GM12878 (cell line): ENCODE measurements at regions not wholly inside any gene's neighbourhood (a gene's known extent, or its start where the extent isn't known, plus 50 kb on each side); places are given as distances from the start of the nearest gene placed in this dataset.

Source experiments
- ATAC-seq: fragments of 200-7000 bp; cut with Tn5 transposase; 3 replicates; pipeline ENCODE4 v1.9.1; 2020; ENCODE audit warnings: mild to moderate bottlenecking, moderate library complexity
- BruUV-seq: library from RNA; stranded (reverse); fragments of 400-500 nt; replicated peaks from 2 replicates; lab custom pipeline; 2021; lab: Mats Ljungman, UMichigan
- CTCF ChIA-PET: fragments of 300-600 bp; sonication (Branson Sonifier 250); formaldehyde crosslinking; extraction: SDS; loops from one replicate; lab custom pipeline; 2021; ENCODE audit warnings: inconsistent platforms; lab: Yijun Ruan, JAX
- POLR2A ChIA-PET: fragments of 350-600 bp; formaldehyde crosslinking; extraction: SDS; loops from one replicate; lab custom pipeline; 2021; ENCODE audit warnings: inconsistent platforms; lab: Charles Lee
- RAD21 ChIA-PET: fragments of 300-600 bp; sonication (Branson Sonifier 250); formaldehyde crosslinking; loops from one replicate; lab custom pipeline; 2023; ENCODE audit warnings: antibody characterized with exemption; ENCODE audit not compliant: unreplicated experiment; lab: Charles Lee
- SMC1A ChIA-PET: fragments of 300-600 bp; sonication (Branson Sonifier 250); formaldehyde crosslinking; loops from one replicate; lab custom pipeline; 2023; ENCODE audit not compliant: unreplicated experiment, uncharacterized antibody; lab: Charles Lee
- DNase-seq: peaks from one replicate; pipeline ENCODE4 v3.0.0-alpha.2; 2011; ENCODE audit warnings: low read depth, low spot score
- FAIRE-seq: peaks from 3 replicates; lab custom pipeline; 2011; peaks lifted over from hg19 to GRCh38; lab: Jason Lieb, UNC
- H2AFZ ChIP-seq: 2 replicates; pipeline ENCODE4 v1.6.0; 2011; ENCODE audit warnings: low read depth, low read length, control low read depth; ENCODE audit not compliant: control insufficient read depth
- H3K27ac ChIP-seq: 2 replicates; pipeline ENCODE4 v1.5.1; 2011; ENCODE audit warnings: control low read depth; ENCODE audit not compliant: control insufficient read depth, insufficient read depth
- H3K27me3 ChIP-seq, 2 experiments: replicated peaks in 1 of 2; 2 replicates each; pipeline versions ENCODE4 v1.6.0 to v1.6.1; 2011; ENCODE audit warnings: low read length in 1 of 2; ENCODE audit not compliant: control insufficient read depth in 2 of 2, insufficient read depth in 2 of 2
- H3K36me3 ChIP-seq, 2 experiments: 2 replicates each; pipeline ENCODE4 v1.5.1; 2011; ENCODE audit warnings: low read length in 1 of 2; ENCODE audit not compliant: control insufficient read depth in 2 of 2, insufficient read depth in 2 of 2
- H3K4me1 ChIP-seq: 2 replicates; pipeline ENCODE4 v1.6.1; 2011; ENCODE audit warnings: mild to moderate bottlenecking, low read length, moderate library complexity, mixed read lengths; ENCODE audit not compliant: control insufficient read depth, insufficient read depth
- H3K4me2 ChIP-seq: 2 replicates; pipeline ENCODE4 v1.6.0; 2011; ENCODE audit warnings: control low read depth; ENCODE audit not compliant: control insufficient read depth, insufficient read depth
- H3K4me3 ChIP-seq: fragments of 200-600 bp; sonication (generic); 2 replicates; pipeline ENCODE4 v1.5.1; 2016
- H3K79me2 ChIP-seq: 2 replicates; pipeline ENCODE4 v1.6.0; 2011; ENCODE audit warnings: low read length; ENCODE audit not compliant: control insufficient read depth, insufficient read depth
- H3K9ac ChIP-seq: 2 replicates; pipeline ENCODE4 v1.8.0; 2011; ENCODE audit warnings: low read length, control low read depth, mixed read lengths; ENCODE audit not compliant: control insufficient read depth, insufficient read depth
- H3K9me3 ChIP-seq: replicated peaks from 3 replicates; pipeline ENCODE4 v1.5.1; 2011; ENCODE audit warnings: mild to moderate bottlenecking, low read length; ENCODE audit not compliant: control insufficient read depth, insufficient read depth
- H4K20me1 ChIP-seq: 2 replicates; pipeline ENCODE4 v1.6.0; 2011; ENCODE audit not compliant: control insufficient read depth, insufficient read depth
- CBX3 ChIP-seq: fragments of 200-600 bp; sonication (generic); IDR thresholded peaks from 2 replicates; pipeline ENCODE4 v1.6.1; 2016; ENCODE audit warnings: low read depth, borderline replicate concordance
- CHD2 ChIP-seq: IDR thresholded peaks from 2 replicates; pipeline ENCODE4 v1.6.1; 2011; ENCODE audit warnings: low read depth, low read length, improper control_type of control experiment, borderline replicate concordance
- EGR1 ChIP-seq, 2 experiments: IDR thresholded peaks; 1 replicate in 1 of 2; 2 replicates in 1 of 2; pipeline ENCODE4 v1.6.1; 2011 to 2012; ENCODE audit warnings: low read depth in 2 of 2, low read length in 2 of 2, borderline replicate concordance in 1 of 2, mild to moderate bottlenecking in 1 of 2, moderate library complexity in 1 of 2
- EP300 ChIP-seq, 2 experiments: fragments of 150-350 bp in 1 of 2; IDR thresholded peaks; 2 replicates each; pipeline ENCODE4 v1.6.1; 2011 to 2012; ENCODE audit warnings: low read depth in 2 of 2, low read length in 2 of 2, borderline replicate concordance in 1 of 2, improper control_type of control experiment in 1 of 2, inconsistent platforms in 1 of 2; ENCODE audit not compliant: control insufficient read depth in 1 of 2
- FOS ChIP-seq: IDR thresholded peaks from 3 replicates; pipeline ENCODE4 v1.6.1; 2011; ENCODE audit warnings: borderline replicate concordance; ENCODE audit not compliant: insufficient read length; ENCODE audit errors: extremely low read depth
- HDGF ChIP-seq: fragments of 450-650 bp; IDR thresholded peaks from 2 replicates; pipeline ENCODE4 v1.6.1; 2016; ENCODE audit warnings: antibody characterized with exemption
- NR2C2 ChIP-seq: IDR thresholded peaks from 2 replicates; pipeline ENCODE4 v1.6.1; 2011; ENCODE audit warnings: borderline replicate concordance, low read depth; ENCODE audit not compliant: control insufficient read depth, insufficient read length
- RUNX3 ChIP-seq: IDR thresholded peaks from 2 replicates; pipeline ENCODE4 v1.6.1; 2012; ENCODE audit warnings: low read length, inconsistent platforms
- SMAD1 ChIP-seq: fragments of 450-650 bp; IDR thresholded peaks from 2 replicates; pipeline ENCODE4 v1.6.1; 2018; ENCODE audit warnings: mild to moderate bottlenecking, low read depth; ENCODE audit not compliant: partially characterized antibody
- TCF12 ChIP-seq: IDR thresholded peaks from 2 replicates; pipeline ENCODE4 v1.6.1; 2011; ENCODE audit warnings: low read depth, mild to moderate bottlenecking, low read length
- WGBS: methylation state at CpG from one replicate; pipeline ENCODE4 v1.1.6; 2016; ENCODE audit warnings: low lambda C conversion rate; ENCODE audit not compliant: insufficient replicate concordance, insufficient coverage; ENCODE audit errors: missing lambda C conversion rate; 5-methylcytosine and 5-hydroxymethylcytosine counted together
- in situ Hi-C: fragments of 300-500 bp; cut with MboI; formaldehyde crosslinking; loops from 9 replicates; pipeline ENCODE4 v1.14.3; 2018; ENCODE audit warnings: mixed read lengths
- intact Hi-C: fragments of 100-400 bp; cut with micrococcal nuclease; formaldehyde crosslinking; loops from one replicate; pipeline ENCODE4 v1.14.2; 2022; ENCODE audit not compliant: unreplicated experiment
- TF ChIP-seq, protein P1 (sequence below): fragments of 450-650 bp; IDR thresholded peaks from 2 replicates; pipeline ENCODE4 v1.6.1; 2014; ENCODE audit warnings: mild to moderate bottlenecking

DNA sequence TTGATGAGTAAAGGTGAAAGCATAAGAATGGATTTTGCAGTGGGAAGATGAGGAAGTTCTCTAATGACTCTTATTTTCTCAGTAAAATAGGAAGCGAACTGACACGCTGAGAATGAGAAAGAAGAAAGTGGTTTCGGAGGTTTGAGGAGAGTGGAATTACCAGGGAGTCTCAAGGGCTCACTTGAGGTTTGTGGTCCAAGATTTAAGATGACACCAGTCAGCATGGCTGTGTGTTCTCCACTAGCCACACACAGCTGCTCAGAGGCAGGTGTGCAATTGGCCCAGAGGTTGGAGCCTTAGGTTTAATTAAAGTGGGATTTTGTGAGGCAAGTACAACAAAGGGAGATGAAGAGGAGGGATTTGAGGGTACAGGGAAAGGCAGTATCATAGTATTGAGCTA lies 99.6 kb upstream of the NBEA start:
- WGBS, result 49% methylated on average over 3 of the region's 3 CpGs
- H3K27ac ChIP-seq, result no peak overlapping the region
- no peak for FAIRE-seq
- H3K9me3 ChIP-seq, result no peaks in the 10 kb centered on the region
- H3K4me1 ChIP-seq, result no peaks in the 10 kb centered on the region
- BruUV-seq, result no TSS peak
- in situ Hi-C loops, result no loop called here
- RAD21 ChIA-PET, result no interaction called here
- SMC1A ChIA-PET, result no interaction called here
- H3K4me2 ChIP-seq, result no peak overlapping the region
- TF ChIP-seq RUNX3, result peak; percentile 34; the same call in 1 of the 2 replicates
- no peak for TF ChIP-seq CHD2
- no peak for TF ChIP-seq FOS
- no peak for TF ChIP-seq CBX3
- TF ChIP-seq EP300 (IDR thresholded peaks at IDR 0.05; ENCODE audit: borderline replicate concordance in 1 of 2, control insufficient read depth in 1 of 2, low read depth in 2 of 2, low read length in 2 of 2), result no peak
- TF ChIP-seq TCF12, result 0 out of 2 replicates have a peak, but pooled peaks have one; percentile 10
- TF ChIP-seq NR2C2, result no peak
- TF ChIP-seq, protein P1, sequence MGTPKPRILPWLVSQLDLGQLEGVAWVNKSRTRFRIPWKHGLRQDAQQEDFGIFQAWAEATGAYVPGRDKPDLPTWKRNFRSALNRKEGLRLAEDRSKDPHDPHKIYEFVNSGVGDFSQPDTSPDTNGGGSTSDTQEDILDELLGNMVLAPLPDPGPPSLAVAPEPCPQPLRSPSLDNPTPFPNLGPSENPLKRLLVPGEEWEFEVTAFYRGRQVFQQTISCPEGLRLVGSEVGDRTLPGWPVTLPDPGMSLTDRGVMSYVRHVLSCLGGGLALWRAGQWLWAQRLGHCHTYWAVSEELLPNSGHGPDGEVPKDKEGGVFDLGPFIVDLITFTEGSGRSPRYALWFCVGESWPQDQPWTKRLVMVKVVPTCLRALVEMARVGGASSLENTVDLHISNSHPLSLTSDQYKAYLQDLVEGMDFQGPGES, result no peak
- TF ChIP-seq SMAD1, result no peak
- TF ChIP-seq HDGF, result no peak
- no peak for TF ChIP-seq EGR1 (IDR thresholded peaks at IDR 0.05; ENCODE audit: borderline replicate concordance in 1 of 2, low read depth in 2 of 2, low read length in 2 of 2)
- H3K4me3 ChIP-seq, result no peak overlapping the region
- CTCF ChIA-PET, result no interaction called here
- no peaks in the 10 kb centered on the region for H3K27me3 ChIP-seq
- POLR2A ChIA-PET, result no interaction called here
- H3K9ac ChIP-seq, result no peak overlapping the region
- H2AFZ ChIP-seq, result no peak overlapping the region
- no peaks in the 10 kb centered on the region for H3K36me3 ChIP-seq
- H3K79me2 ChIP-seq, result no peaks in the 10 kb centered on the region
- intact Hi-C loops, result no loop called here
- H4K20me1 ChIP-seq, result no peaks in the 10 kb centered on the region
- ATAC-seq, result peak; percentile 58
- peak; percentile 12 for DNase-seq
